H7 (cell line): ENCODE measurements at regions not wholly inside any gene's neighbourhood (a gene's known extent, or its start where the extent isn't known, plus 50 kb on each side); places are given as distances from the start of the nearest gene placed in this dataset.

Experiments used
- DNase-seq: peaks from one replicate; pipeline ENCODE4 v3.0.0; 2012
- H3K27me3 ChIP-seq: 2 replicates; pipeline ENCODE4 v1.6.0; 2011; ENCODE audit warnings: mild to moderate bottlenecking, low read length; ENCODE audit not compliant: control insufficient read depth, insufficient read depth
- H3K36me3 ChIP-seq: replicated peaks from 2 replicates; pipeline ENCODE4 v1.5.1; 2011; ENCODE audit warnings: low read length; ENCODE audit not compliant: control insufficient read depth, insufficient read depth
- H3K4me3 ChIP-seq: 2 replicates; pipeline ENCODE4 v1.5.1; 2011; ENCODE audit warnings: low read depth, mild to moderate bottlenecking, control low read depth, low read length, moderate library complexity; ENCODE audit not compliant: insufficient read depth

DNA sequence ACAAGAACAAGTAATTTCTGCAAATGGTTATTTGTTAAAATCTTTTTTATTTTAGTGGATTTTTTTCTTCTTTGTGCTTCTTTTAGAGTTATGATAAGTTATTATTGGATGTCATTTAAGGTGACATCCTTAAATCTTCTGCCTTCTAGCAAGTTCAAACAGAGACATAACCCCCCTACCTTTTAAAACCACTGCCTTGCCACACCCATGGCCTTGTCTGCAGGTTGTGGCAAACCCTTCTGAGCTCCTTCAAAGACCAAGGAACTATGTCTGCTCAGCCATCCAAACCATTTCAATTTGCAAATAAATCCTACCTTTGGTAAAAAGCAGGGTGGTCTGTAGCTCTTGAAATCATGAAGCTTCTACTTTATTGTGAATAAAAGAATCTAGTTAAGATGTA, 241.6 kb downstream of the FAM76B start:
- H3K36me3 ChIP-seq = no peaks in the 10 kb centered on the region
- no peaks in the 10 kb centered on the region for H3K27me3 ChIP-seq
- no peak overlapping the region for H3K4me3 ChIP-seq
- no peak for DNase-seq

DNA sequence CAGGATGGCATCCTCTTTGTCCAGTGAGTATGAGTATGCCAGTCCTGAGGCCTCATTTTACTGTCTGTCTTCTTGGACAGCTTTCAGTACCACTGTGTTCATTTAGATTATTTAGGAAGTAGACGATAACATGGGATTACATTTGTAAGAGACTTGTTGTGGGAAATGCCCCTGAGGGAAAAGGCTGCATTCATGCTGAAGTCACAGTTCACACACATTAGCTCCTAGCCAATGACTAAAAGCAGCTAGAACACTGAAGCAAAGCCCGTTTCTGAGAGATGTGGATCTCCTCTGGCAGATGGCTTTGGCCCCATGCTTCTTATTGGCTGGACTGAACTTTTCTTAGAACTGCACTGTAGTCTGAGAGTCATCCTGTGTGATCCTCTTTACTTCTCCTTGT, 242.4 kb downstream of the FAM76B start:
- DNase-seq = no peak

DNA sequence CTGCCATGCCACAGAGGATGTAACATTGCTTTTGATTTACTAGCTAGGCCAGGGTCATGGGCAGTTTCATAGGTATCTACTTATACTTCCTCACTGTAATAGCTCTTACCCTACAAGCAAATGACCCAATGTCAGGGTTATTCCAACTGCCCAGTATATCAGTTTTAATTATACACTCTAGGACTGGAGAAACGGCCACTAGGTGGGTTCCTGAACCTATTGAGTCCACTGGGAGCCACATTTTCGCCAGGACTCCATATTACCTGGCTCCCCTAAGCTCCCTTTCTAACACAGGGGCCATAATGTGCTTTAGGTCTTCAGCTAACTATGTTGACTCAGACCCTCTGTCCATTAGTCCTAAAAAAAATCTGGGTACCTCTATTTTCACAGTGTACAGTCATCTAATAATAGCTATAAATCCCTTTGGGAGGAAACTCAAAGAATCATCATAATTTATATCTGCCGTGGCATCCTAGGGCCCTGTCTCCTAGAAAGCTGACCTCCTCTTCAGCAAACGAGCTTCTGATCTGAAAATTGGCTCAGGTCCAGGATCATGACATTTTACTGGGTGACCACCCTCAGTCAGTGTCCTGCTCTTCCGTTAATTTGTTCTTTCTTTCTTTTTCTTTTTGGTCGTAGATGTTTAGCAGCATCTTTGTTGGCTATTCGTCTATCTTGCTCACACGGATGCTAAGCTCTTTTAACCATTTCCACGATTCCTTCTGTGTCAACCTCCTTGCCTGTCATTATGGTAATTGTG, 244.3 kb downstream of the FAM76B start:
- no peaks in the 10 kb centered on the region for H3K36me3 ChIP-seq
- H3K4me3 ChIP-seq = no peak overlapping the region
- H3K27me3 ChIP-seq = no peaks in the 10 kb centered on the region
- no peak for DNase-seq

More for the DNA sequence above, 242.4 kb downstream of the FAM76B start:
- no peak overlapping the region for H3K4me3 ChIP-seq
- no peaks in the 10 kb centered on the region for H3K27me3 ChIP-seq
- no peaks in the 10 kb centered on the region for H3K36me3 ChIP-seq

DNA sequence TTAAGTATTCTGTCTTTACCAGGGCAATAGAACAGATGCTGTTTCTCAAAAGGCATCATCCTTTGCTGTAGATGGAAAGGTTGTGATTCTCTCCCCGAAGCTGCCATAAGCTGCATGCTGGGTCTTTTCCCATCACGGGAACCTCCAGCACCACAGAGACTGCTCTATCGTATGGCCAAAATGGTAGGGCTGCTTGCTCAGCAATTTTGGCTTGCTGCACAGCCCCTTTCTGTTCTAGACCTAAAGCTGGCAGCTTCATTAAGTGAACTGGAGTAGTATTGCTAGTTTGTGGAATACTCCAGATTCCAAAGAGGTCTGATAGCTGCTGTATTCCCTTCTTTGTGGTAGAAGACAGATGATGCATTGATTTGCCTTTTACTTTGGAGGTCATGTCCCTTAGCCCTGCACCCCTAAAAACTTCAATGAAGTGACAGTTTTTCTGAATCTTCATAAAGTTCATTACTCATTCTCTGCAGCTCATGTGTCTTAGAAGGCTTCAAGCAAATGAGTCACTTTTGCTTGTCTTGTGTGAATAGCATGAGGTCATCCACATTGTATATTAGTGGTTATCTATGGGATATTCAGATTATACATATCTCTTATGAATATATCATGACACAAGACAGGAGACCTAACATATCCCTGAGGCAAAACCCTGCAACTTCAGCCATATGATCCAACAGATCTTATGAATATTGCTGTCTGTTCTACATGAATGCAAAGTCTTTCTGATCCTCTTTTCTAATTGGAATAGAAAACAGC, 245.3 kb downstream of the FAM76B start:
- Histone ChIP-seq H3K4me3 (no peak overlapping the region), H3K36me3 (no peaks in the 10 kb centered on the region), H3K27me3 (no peaks in the 10 kb centered on the region)
- DNase-seq = no peak

DNA sequence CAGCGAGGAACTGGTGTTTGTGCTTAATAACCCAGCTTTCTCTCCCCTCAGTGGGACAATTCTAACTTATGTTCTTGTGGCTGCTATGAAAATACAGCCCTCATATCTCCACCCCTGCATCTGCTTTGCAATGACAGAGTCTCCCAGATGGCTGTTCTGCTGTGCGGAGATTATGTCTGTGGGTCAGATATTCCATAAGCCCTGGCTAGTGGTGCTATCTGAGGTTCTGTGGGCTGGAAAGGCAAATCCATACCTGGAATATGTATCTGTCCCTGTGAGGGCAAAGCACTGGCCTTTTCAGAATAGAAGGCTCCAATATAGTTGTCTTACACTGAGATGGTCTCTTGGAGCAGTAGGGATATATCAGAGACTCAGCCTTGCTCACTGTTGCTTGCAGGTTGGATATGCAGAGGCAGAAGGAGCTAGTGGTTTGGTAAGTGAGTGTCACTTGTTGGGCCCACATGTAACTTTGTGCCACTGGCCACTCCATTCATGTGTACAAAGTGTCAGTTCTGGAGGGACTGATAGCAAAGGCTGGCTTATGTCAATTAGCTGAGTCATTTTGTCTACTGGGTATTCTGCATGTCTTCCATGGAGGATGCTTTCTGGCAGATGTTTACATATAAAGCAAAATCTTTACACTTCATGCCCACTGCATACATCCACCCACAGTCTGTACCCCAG, 246.6 kb downstream of the FAM76B start:
- H3K36me3 ChIP-seq = no peaks in the 10 kb centered on the region
- DNase-seq = no peak
- H3K4me3 ChIP-seq = no peak overlapping the region
- H3K27me3 ChIP-seq = no peaks in the 10 kb centered on the region

DNA sequence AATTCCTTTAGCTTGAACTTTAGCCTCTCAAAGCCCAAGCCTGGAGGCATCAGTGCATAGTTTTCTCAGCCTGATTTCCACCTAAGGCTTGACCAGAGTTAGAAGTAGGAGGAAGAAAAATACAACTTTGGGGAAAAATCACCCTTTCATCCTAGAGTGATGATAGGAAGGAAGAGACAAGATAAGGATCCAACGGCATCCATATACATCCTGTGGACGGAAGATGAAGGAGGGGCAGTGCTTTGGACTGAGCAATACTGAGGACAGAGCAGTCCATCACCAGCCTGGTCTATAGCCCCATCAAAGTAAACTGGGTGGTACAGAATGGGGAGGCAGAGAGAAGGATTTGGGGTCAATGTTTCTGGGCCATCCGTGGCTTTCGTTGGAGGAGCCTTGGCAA, 247.9 kb downstream of the FAM76B start:
- no peak overlapping the region for H3K4me3 ChIP-seq
- DNase-seq = no peak
- H3K36me3 ChIP-seq = no peaks in the 10 kb centered on the region
- H3K27me3 ChIP-seq = no peaks in the 10 kb centered on the region

DNA sequence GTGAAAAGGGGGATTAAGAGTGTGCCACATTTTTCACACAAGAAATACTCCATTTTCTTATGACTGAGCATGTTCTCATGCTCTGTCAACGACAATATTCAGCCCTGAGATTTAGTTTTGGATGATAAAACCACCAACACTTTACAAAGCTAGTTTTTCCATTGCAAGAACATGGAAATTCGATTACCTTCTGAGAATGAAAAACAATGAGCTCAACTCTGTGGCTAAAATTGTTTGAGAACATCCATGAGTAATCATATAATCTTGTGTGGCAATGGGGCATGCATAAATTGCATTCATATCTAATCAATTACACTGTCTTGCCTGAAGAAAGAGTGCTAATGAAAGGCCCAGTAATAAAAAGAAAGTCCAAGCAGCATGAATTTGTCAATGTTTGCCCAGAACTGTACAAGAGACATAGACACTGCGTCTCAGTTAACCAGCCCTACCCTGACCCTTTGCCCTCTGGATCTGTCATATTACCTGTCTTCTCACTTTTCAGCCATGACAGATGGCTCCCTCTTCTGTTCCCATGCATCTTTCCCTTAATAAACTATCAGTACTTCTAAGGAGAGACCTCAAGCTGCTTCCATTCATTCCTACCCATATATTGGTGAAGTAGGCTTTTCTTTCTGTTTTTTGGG, 253.4 kb downstream of the FAM76B start:
- H3K36me3 ChIP-seq = no peaks in the 10 kb centered on the region
- H3K4me3 ChIP-seq = no peak overlapping the region
- no peaks in the 10 kb centered on the region for H3K27me3 ChIP-seq
- DNase-seq = no peak

DNA sequence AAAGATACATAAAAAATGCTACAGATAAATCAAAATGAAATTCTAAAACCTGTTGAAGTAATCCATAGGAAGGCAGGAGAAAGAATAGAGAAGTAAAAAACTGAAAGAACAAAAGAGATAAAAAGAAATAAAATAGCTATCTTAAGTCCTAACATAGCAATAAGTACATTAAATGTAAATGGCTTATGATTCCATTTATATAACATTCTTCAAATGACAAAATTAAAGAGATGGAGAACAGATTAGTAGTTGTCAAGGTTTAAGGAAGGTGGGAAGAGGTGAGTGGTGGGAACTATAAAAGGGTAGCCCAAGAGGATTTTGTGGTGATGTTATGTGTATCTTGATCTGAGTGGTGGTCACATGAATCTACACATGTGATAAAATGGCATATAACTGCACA, 254.8 kb downstream of the FAM76B start:
- no peak overlapping the region for H3K4me3 ChIP-seq
- H3K27me3 ChIP-seq = no peaks in the 10 kb centered on the region
- DNase-seq = no peak
- no peaks in the 10 kb centered on the region for H3K36me3 ChIP-seq

DNA sequence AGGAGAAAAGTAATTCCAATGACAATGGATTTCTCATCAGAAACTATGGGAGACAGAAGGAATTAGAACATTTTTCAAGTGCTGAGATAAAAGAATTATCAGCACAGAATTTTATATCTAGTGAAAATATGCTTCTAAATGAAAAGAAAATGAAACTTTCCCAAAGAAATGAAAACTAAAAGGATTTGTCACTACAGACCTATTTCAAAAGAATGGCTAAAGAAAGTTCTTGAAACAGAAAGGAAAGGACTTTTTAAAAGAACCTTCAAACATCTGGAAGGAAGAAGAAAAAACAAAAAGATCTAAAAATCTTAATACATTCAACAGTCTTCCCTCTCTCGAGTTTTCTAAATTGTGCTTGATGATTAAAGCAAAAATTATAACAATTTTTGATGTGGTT, 255.4 kb downstream of the FAM76B start:
- Histone ChIP-seq H3K36me3 (no peaks in the 10 kb centered on the region), H3K4me3 (no peak overlapping the region), H3K27me3 (no peaks in the 10 kb centered on the region)
- no peak for DNase-seq

DNA sequence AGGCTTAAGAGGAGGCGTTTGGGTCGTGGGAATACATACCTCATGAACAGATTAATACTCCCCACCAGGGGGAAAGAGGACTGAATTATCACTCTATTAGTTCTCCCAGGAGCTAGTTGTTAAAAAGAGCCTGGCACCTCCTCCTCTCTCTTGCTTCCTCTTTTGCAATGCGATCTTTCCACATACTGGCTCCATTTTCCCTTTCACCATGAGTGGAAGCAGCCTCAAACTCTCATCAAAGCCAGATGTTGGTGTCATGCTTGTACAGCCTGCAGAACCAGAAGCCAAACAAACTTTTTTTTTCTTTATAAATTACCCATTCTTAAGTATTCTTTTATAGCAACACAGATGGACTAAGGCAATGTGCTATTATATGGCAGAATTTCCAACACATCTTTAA, 258.5 kb downstream of the FAM76B start:
- Histone ChIP-seq H3K27me3 (no peaks in the 10 kb centered on the region), H3K36me3 (no peaks in the 10 kb centered on the region), H3K4me3 (no peak overlapping the region)
- no peak for DNase-seq

DNA sequence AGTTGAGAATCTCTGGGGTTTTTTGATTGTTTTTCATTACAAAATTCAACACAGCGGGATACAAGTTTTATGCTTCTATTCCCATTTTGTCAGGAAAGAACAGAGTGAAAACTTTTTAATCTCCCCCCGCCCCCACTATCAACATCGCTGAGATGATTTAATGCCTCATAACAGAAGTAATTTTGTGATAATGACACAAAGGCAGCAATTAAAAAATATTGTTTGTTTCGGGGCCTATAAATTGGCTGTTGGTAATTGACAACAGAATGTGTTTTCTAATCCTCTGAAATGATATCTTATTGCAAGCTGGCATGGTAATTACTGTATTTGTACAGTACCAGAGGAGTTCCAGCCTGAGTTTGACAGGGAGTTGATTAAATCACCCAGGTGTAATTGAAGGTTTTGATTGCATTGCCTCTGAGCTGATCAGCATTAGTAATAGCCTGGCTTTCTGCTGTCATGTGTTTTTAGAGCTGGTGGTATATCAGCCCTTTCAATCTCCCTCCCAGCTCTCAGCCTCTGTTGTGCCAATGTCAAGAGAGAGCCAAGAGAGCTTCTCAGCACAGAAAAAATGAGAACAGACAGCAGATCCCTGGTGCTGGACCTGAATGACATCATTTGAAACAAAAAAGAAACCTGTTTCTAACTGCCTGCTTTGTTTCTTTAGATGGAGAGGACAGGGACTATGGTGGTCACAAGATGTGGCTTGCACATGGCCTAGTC, 265.1 kb downstream of the FAM76B start:
- H3K27me3 ChIP-seq = no peaks in the 10 kb centered on the region
- no peak overlapping the region for H3K4me3 ChIP-seq
- no peak for DNase-seq
- no peaks in the 10 kb centered on the region for H3K36me3 ChIP-seq

DNA sequence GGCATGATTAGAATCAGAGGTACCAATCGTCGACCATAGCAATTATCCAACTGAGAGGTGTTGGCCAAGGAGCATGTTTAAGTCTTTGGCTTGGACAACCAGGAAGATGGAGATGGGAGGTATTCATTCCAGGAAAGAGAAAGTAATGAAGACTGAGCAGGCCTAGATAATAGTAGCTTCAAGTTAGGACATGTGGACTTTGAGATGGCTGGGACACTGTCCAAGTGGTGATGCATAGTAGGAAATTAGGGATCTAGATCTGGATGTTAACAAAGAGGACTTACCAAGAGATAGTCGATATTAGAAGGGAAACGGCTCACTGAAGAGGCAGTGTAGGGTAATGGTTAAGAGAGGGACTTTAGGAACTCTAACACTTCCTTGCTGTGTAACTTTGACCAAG, 266.7 kb downstream of the FAM76B start:
- H3K36me3 ChIP-seq = no peaks in the 10 kb centered on the region
- H3K27me3 ChIP-seq = no peaks in the 10 kb centered on the region
- no peak overlapping the region for H3K4me3 ChIP-seq
- DNase-seq = no peak

DNA sequence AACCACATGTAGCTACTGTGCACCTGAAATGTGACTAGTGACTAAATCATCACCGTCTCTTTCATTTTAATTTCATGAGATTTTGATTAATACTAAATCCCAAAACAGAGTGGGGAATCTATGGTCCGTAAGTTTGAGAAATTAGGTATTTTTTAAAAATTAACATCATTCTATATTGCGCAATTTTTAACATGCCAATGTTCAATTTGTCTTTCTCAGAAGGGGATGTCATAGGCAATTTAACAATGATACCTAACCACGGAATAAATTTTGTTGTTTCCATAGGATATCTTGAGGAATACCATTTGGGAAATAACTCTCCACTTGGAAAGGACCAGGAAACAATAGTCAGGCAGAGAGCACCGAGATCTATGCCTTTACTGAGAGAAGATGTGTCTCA, 267.7 kb downstream of the FAM76B start:
- DNase-seq = no peak
- Histone ChIP-seq H3K4me3 (no peak overlapping the region), H3K36me3 (no peaks in the 10 kb centered on the region), H3K27me3 (no peaks in the 10 kb centered on the region)

DNA sequence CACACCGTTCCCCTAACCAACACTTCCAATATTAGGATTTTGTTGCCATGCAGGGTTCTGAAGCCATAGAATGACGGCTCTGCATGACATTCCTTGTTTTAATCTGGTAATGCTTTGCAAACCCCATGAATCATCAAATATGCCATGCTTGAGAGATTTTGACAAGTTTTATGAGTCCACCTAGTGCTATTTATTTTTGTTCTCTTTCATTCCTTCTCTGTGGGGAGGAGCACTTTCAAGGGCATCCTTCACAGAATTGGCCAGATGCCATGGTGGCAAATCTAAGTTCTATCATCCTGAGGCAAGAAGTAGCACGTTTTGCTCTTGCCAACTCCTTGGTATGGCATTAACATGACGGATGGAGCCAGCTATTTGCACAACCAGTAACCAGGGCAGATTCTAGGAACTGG, 268.4 kb downstream of the FAM76B start:
- Histone ChIP-seq H3K4me3 (no peak overlapping the region), H3K36me3 (no peaks in the 10 kb centered on the region), H3K27me3 (no peaks in the 10 kb centered on the region)
- no peak for DNase-seq
